Brain microvascular endothelial cell (primary cell): ENCODE measurements at regions not wholly inside any gene's neighbourhood (a gene's known extent, or its start where the extent isn't known, plus 50 kb on each side); places are given as distances from the start of the nearest gene placed in this dataset.
"Not testable (repeated sequence)": the region's sequence is repeated elsewhere in the genome, so short reads cannot be mapped to it uniquely, and the experiment has no call there.

Experiments used
- DNase-seq: peaks from one replicate; pipeline ENCODE4 v3.0.0-alpha.2; 2020
- H3K27ac ChIP-seq: fragments of 250-450 bp; sonication (Bioruptor Pico); 2 replicates; pipeline ENCODE4 v1.5.1; 2020; ENCODE audit warnings: mild to moderate bottlenecking, moderate library complexity
- H3K27me3 ChIP-seq: fragments of 250-450 bp; sonication (Bioruptor Pico); replicated peaks from 2 replicates; pipeline ENCODE4 v1.5.1; 2020; ENCODE audit warnings: mild to moderate bottlenecking
- H3K36me3 ChIP-seq: fragments of 250-450 bp; sonication (Bioruptor Pico); replicated peaks from 2 replicates; pipeline ENCODE4 v1.5.1; 2020; ENCODE audit warnings: mild to moderate bottlenecking
- H3K4me3 ChIP-seq: 2 replicates; pipeline ENCODE4 v1.5.1; 2011; ENCODE audit warnings: low read depth, mild to moderate bottlenecking, control low read depth, low read length, moderate library complexity
- CTCF ChIP-seq: IDR thresholded peaks from 2 replicates; pipeline ENCODE4 v1.5.1; 2011; ENCODE audit warnings: low read depth, mild to moderate bottlenecking, moderate library complexity, low read length, control low read depth, inconsistent platforms; ENCODE audit errors: missing control alignments
- in situ Hi-C: cut with HindIII; loops from 2 replicates; pipeline ENCODE4 v1.10.0; 2017; ENCODE audit warnings: low sequenced_read_pairs, low pct_ligation_motif_present

- in situ Hi-C loops, result no loop called here
- no peak for TF ChIP-seq CTCF
- no peak for DNase-seq
Observed at GRCh38 chr5:67636091-67636490, 439.5 kb upstream of the CD180 start.

GRCh38 chr5:67627079-67627478, 430.5 kb upstream of the CD180 start:
- in situ Hi-C loops, H3K27me3 ChIP-seq, DNase-seq, H3K36me3 ChIP-seq, H3K27ac ChIP-seq, H3K4me3 ChIP-seq: not testable (repeated sequence)

More at GRCh38 chr5:67636091-67636490, 439.5 kb upstream of the CD180 start:
- no peaks in the 10 kb centered on the region for H3K27me3 ChIP-seq
- H3K36me3 ChIP-seq, result no peaks in the 10 kb centered on the region
- no peak overlapping the region for H3K27ac ChIP-seq
- no peak overlapping the region for H3K4me3 ChIP-seq

GRCh38 chr5:67623078-67623477, 426.5 kb upstream of the CD180 start:
- no peak for DNase-seq
- Histone ChIP-seq H3K27me3 (no peaks in the 10 kb centered on the region), H3K4me3 (no peak overlapping the region), H3K36me3 (no peaks in the 10 kb centered on the region), H3K27ac (no peak overlapping the region)
- in situ Hi-C loops, result no loop called here
- TF ChIP-seq CTCF, result no peak

GRCh38 chr5:67620424-67621397, 424.1 kb upstream of the CD180 start:
- in situ Hi-C loops, result no loop called here
- Histone ChIP-seq H3K27me3 (no peaks in the 10 kb centered on the region), H3K27ac (no peak overlapping the region), H3K4me3 (no peak overlapping the region), H3K36me3 (no peaks in the 10 kb centered on the region)
- DNase-seq, result no peak
- TF ChIP-seq CTCF, result no peak

- in situ Hi-C loops, result no loop called here
- Histone ChIP-seq H3K4me3 (no peak overlapping the region), H3K27ac (no peak overlapping the region), H3K36me3 (no peaks in the 10 kb centered on the region), H3K27me3 (no peaks in the 10 kb centered on the region)
- no peak for TF ChIP-seq CTCF
- no peak for DNase-seq
Observed at GRCh38 chr5:67619636-67620035, 423.0 kb upstream of the CD180 start.

GRCh38 chr5:67619235-67619634, 422.6 kb upstream of the CD180 start:
- Histone ChIP-seq H3K36me3 (no peaks in the 10 kb centered on the region), H3K27me3 (no peaks in the 10 kb centered on the region), H3K4me3 (no peak overlapping the region), H3K27ac (no peak overlapping the region)
- DNase-seq, result no peak
- in situ Hi-C loops, result no loop called here
- no peak for TF ChIP-seq CTCF
